HFF-Myc (cell line): ENCODE measurements at regions not wholly inside any gene's neighbourhood (a gene's known extent, or its start where the extent isn't known, plus 50 kb on each side); places are given as distances from the start of the nearest gene placed in this dataset.
A peak's percentile ranks its signal among the peaks of the same experiment; 100 is the strongest.

Experiments used
- DNase-seq: peaks from one replicate; pipeline ENCODE4 v3.0.0-alpha.2; 2011; ENCODE audit warnings: low read depth; ENCODE audit errors: extremely low read depth
- H3K4me3 ChIP-seq: replicated peaks from 2 replicates; pipeline ENCODE4 v1.5.1; 2011; ENCODE audit warnings: low read depth, mild to moderate bottlenecking, control low read depth, low read length
- CTCF ChIP-seq: IDR thresholded peaks from 2 replicates; pipeline ENCODE4 v1.5.1; 2012; ENCODE audit warnings: mild to moderate bottlenecking, low read depth, low read length, control low read depth; ENCODE audit errors: missing control alignments

GRCh38 chr2:200095436-200095835, 140.1 kb downstream of the MAIP1 start:
- no peak overlapping the region for H3K4me3 ChIP-seq
- DNase-seq: no peak
- no peak for TF ChIP-seq CTCF

- DNase-seq: no peak
- TF ChIP-seq CTCF: no peak
- H3K4me3 ChIP-seq: no peak overlapping the region
These were observed 143.9 kb downstream of the MAIP1 start for GRCh38 chr2:200099256-200099655.

- no peak overlapping the region for H3K4me3 ChIP-seq
- TF ChIP-seq CTCF: no peak
- DNase-seq: no peak
These were observed 144.6 kb downstream of the MAIP1 start for GRCh38 chr2:200100027-200100426.

GRCh38 chr2:200101922-200102321, 146.5 kb downstream of the MAIP1 start:
- no peak for DNase-seq
- no peak overlapping the region for H3K4me3 ChIP-seq
- no peak for TF ChIP-seq CTCF

- no peak for TF ChIP-seq CTCF
- no peak for DNase-seq
- no peak overlapping the region for H3K4me3 ChIP-seq
These were observed 147.6 kb downstream of the MAIP1 start for GRCh38 chr2:200102971-200103370.

- no peak for TF ChIP-seq CTCF
- no peak overlapping the region for H3K4me3 ChIP-seq
- peak; percentile 16 for DNase-seq
These were observed 148.6 kb downstream of the MAIP1 start for GRCh38 chr2:200104015-200104414.

GRCh38 chr2:200107514-200108217, 152.3 kb downstream of the MAIP1 start:
- TF ChIP-seq CTCF: no peak
- no peak overlapping the region for H3K4me3 ChIP-seq
- no peak for DNase-seq
